Fibroblast of peridontal ligament (primary cell): ENCODE measurements at regions not wholly inside any gene's neighbourhood (a gene's known extent, or its start where the extent isn't known, plus 50 kb on each side); places are given as distances from the start of the nearest gene placed in this dataset.
"Not testable (repeated sequence)": the region's sequence is repeated elsewhere in the genome, so short reads cannot be mapped to it uniquely, and the experiment has no call there.

Experiments used
- DNase-seq: peaks from one replicate; pipeline ENCODE4 v3.0.0-alpha.2; 2010; ENCODE audit errors: extremely low read depth

- DNase-seq = peak; percentile 13
These were observed 60.2 kb downstream of the TFPI2 start for GRCh38 chr7:93830141-93830925.

GRCh38 chr7:93828260-93828659, 62.3 kb downstream of the TFPI2 start:
- DNase-seq = no peak

GRCh38 chr7:93823621-93824020, 66.9 kb downstream of the TFPI2 start:
- peak; percentile 87 for DNase-seq

- no peak for DNase-seq
These were observed 69.1 kb downstream of the TFPI2 start for GRCh38 chr7:93821463-93821862.

- DNase-seq = no peak
These were observed 70.9 kb downstream of the TFPI2 start for GRCh38 chr7:93819699-93820098.

- peak; percentile 36 for DNase-seq
These were observed 73.0 kb downstream of the TFPI2 start for GRCh38 chr7:93817526-93817925.

- no peak for DNase-seq
These were observed 73.5 kb downstream of the TFPI2 start for GRCh38 chr7:93817004-93817403.

- no peak for DNase-seq
These were observed 77.0 kb downstream of the TFPI2 start for GRCh38 chr7:93813514-93813913.

- no peak for DNase-seq
These were observed 78.5 kb downstream of the TFPI2 start for GRCh38 chr7:93812061-93812460.

- no peak for DNase-seq
These were observed 79.4 kb downstream of the TFPI2 start for GRCh38 chr7:93811198-93811597.

- no peak for DNase-seq
These were observed 80.0 kb downstream of the TFPI2 start for GRCh38 chr7:93810561-93810960.

GRCh38 chr7:93804726-93805125, 85.8 kb downstream of the TFPI2 start:
- no peak for DNase-seq

GRCh38 chr7:93799750-93800357, 90.7 kb downstream of the TFPI2 start:
- peak; percentile 67 for DNase-seq

GRCh38 chr7:93793084-93793697, 97.4 kb downstream of the TFPI2 start:
- not testable (repeated sequence) for DNase-seq

- DNase-seq = no peak
These were observed 111.4 kb downstream of the TFPI2 start for GRCh38 chr7:93779115-93779514.

GRCh38 chr7:93778384-93778783, 112.2 kb downstream of the TFPI2 start:
- no peak for DNase-seq

GRCh38 chr7:93773446-93773845, 117.1 kb downstream of the TFPI2 start:
- DNase-seq = no peak

GRCh38 chr7:93765475-93765874, 125.1 kb downstream of the TFPI2 start:
- no peak for DNase-seq

GRCh38 chr7:93758631-93759030, 131.9 kb downstream of the TFPI2 start:
- no peak for DNase-seq

GRCh38 chr7:93757426-93757825, 133.1 kb downstream of the TFPI2 start:
- no peak for DNase-seq

GRCh38 chr7:93756890-93757289, 133.7 kb downstream of the TFPI2 start:
- no peak for DNase-seq

GRCh38 chr7:93751421-93751820, 139.1 kb downstream of the TFPI2 start:
- no peak for DNase-seq

- DNase-seq = no peak
These were observed 139.6 kb downstream of the TFPI2 start for GRCh38 chr7:93750986-93751385.
